PFSK-1 (cell line): ENCODE measurements at regions not wholly inside any gene's neighbourhood (a gene's known extent, or its start where the extent isn't known, plus 50 kb on each side); places are given as distances from the start of the nearest gene placed in this dataset.

Experiments
- FOXP2 ChIP-seq: optimal IDR thresholded peaks from 2 replicates; pipeline ENCODE3; 2011; ENCODE audit warnings: borderline replicate concordance, control low read depth, inconsistent platforms; ENCODE audit not compliant: insufficient read depth; ENCODE audit errors: extremely low read length, extremely low read depth
- POLR2AphosphoS5 ChIP-seq: IDR thresholded peaks from 2 replicates; pipeline ENCODE4 v1.6.1; 2012; ENCODE audit warnings: low read depth, mild to moderate bottlenecking, control low read depth, low read length, moderate library complexity
- REST ChIP-seq, 2 experiments: IDR thresholded peaks; 2 replicates each; pipeline versions ENCODE4 v1.6.1 to v1.8.0; 2011 to 2012; ENCODE audit warnings: low read depth in 2 of 2, low read length in 2 of 2, control low read depth in 1 of 2, inconsistent platforms in 1 of 2, mild to moderate bottlenecking in 1 of 2, moderate library complexity in 1 of 2; ENCODE audit not compliant: insufficient read depth in 1 of 2
- SIN3A ChIP-seq: IDR thresholded peaks from 2 replicates; pipeline ENCODE4 v1.6.1; 2012; ENCODE audit warnings: mild to moderate bottlenecking, low read length, moderate library complexity, borderline replicate concordance; ENCODE audit not compliant: insufficient read depth
- TAF1 ChIP-seq: IDR thresholded peaks from 2 replicates; pipeline ENCODE4 v1.6.1; 2012; ENCODE audit warnings: low read length, control low read depth, borderline replicate concordance; ENCODE audit not compliant: insufficient read depth

DNA sequence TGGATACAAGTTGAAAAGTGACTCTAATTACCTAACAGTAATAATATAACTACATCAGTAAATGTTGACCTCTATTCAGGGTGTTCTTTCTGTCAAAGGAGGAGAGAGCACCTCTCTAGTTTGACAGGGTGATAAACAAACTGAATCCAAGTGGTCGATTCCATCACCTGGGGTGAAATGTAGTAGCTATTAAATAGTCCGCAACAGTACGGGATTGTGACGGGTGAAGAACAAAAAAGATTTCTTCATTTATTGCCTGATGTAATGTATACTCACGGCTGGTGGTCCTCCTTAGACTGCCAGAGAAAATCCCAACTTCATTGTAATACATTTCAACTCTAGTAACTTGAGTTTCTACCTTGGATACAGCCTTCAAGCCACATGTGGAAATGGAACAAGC, 292.5 kb upstream of the CELF2 start:
- TF ChIP-seq POLR2AphosphoS5 (no peak), SIN3A (no peak), FOXP2 (no peak), REST (IDR thresholded peaks at IDR 0.05; ENCODE audit: insufficient read depth in 1 of 2, low read depth in 2 of 2, low read length in 2 of 2) (no peak), TAF1 (no peak)

GRCh38 chr10:10726101-10726500, 291.6 kb upstream of the CELF2 start:
- TF ChIP-seq POLR2AphosphoS5, result no peak
- TF ChIP-seq TAF1, result no peak
- TF ChIP-seq REST (IDR thresholded peaks at IDR 0.05; ENCODE audit: insufficient read depth in 1 of 2, low read depth in 2 of 2, low read length in 2 of 2), result no peak
- TF ChIP-seq SIN3A, result no peak
- TF ChIP-seq FOXP2, result no peak

- no peak for TF ChIP-seq SIN3A
- TF ChIP-seq FOXP2, result no peak
- TF ChIP-seq POLR2AphosphoS5, result no peak
- no peak for TF ChIP-seq TAF1
- no peak for TF ChIP-seq REST (IDR thresholded peaks at IDR 0.05; ENCODE audit: insufficient read depth in 1 of 2, low read depth in 2 of 2, low read length in 2 of 2)
Measured at GRCh38 chr10:10727812-10728211, 289.9 kb upstream of the CELF2 start.

DNA sequence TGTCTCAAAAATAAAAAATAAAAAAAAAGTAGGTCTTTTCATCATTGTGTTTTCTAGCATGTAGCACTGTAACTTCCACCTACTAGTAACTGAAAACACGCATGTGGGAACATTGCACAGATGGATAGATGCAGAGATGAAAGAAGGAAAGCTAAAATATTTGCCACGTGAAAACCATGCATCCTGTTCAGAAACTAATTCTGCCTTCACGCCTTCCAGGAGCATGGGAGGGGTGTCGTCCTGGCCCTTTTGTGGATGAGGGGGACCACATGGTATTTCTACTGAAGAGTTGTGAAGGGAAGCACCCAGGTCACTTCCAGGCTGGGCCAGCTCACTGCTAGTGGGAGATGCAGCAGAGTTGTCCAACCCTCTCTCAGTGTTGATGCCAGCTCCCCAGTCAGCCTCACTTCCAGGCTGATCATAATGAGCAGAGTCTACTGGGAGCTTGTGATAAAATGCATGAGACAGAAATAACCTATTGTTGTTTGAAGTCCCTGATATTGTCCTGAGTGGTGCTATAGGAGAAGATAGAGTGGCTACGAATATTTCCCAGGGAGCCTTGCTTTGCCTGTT, 287.1 kb upstream of the CELF2 start:
- TF ChIP-seq FOXP2 (no peak), POLR2AphosphoS5 (no peak), TAF1 (no peak), REST (IDR thresholded peaks at IDR 0.05; ENCODE audit: insufficient read depth in 1 of 2, low read depth in 2 of 2, low read length in 2 of 2) (no peak), SIN3A (no peak)

- no peak for TF ChIP-seq SIN3A
- TF ChIP-seq TAF1, result no peak
- no peak for TF ChIP-seq FOXP2
- no peak for TF ChIP-seq REST (IDR thresholded peaks at IDR 0.05; ENCODE audit: insufficient read depth in 1 of 2, low read depth in 2 of 2, low read length in 2 of 2)
- no peak for TF ChIP-seq POLR2AphosphoS5
Measured at GRCh38 chr10:10731366-10731765, 286.3 kb upstream of the CELF2 start.
